HCT116 (cell line): ENCODE measurements at regions not wholly inside any gene's neighbourhood (a gene's known extent, or its start where the extent isn't known, plus 50 kb on each side); places are given as distances from the start of the nearest gene placed in this dataset.

Source experiments
- ATAC-seq: fragments of 200-7000 bp; cut with Tn5 transposase; 2 replicates; pipeline ENCODE4 v1.9.1; 2020; ENCODE audit warnings: mild to moderate bottlenecking, moderate library complexity
- BruUV-seq: library from RNA; stranded (reverse); fragments of 400-500 nt; replicated peaks from 2 replicates; lab custom pipeline; 2021; lab: Mats Ljungman, UMichigan
- CTCF ChIA-PET: fragments of 300-600 bp; sonication (Branson Sonifier 250); formaldehyde crosslinking; loops from one replicate; lab custom pipeline; 2021; ENCODE audit warnings: antibody characterized with exemption; lab: Charles Lee
- POLR2A ChIA-PET: fragments of 300-600, 350-600 bp; sonication (Branson Sonifier 250); formaldehyde crosslinking; loops from one replicate; lab custom pipeline; 2021; ENCODE audit warnings: antibody characterized with exemption; lab: Charles Lee
- RAD21 ChIA-PET, 2 experiments: fragments of 300-600 bp; sonication (Branson Sonifier 250); formaldehyde crosslinking; loops; one replicate each; lab custom pipeline; 2023; ENCODE audit warnings: low total read pairs in 2 of 2; ENCODE audit not compliant: uncharacterized antibody in 2 of 2, unreplicated experiment in 2 of 2, low non-redundant PET in 1 of 2; lab: Charles Lee
- DNase-seq: peaks from one replicate; pipeline ENCODE4 v3.0.0-alpha.2; 2010; ENCODE audit warnings: low read depth, low spot score
- H2AFZ ChIP-seq: fragments of 200-600 bp; shearing (Covaris generic), sonication (generic); 2 replicates; pipeline ENCODE4 v1.6.1; 2017; ENCODE audit warnings: low read depth, mixed run types, mixed read lengths, antibody characterized with exemption, low read length; ENCODE audit not compliant: poor library complexity, severe bottlenecking
- H3K27ac ChIP-seq: 2 replicates; pipeline ENCODE4 v1.5.1; 2012; ENCODE audit warnings: low read depth, low read length
- H3K27me3 ChIP-seq: fragments of 200-600 bp; sonication (generic); 2 replicates; pipeline ENCODE4 v1.6.1; 2016; ENCODE audit warnings: mixed run types, low read length, mixed read lengths; ENCODE audit not compliant: insufficient read depth
- H3K36me3 ChIP-seq, 2 experiments: fragments of 200-500 bp in 1 of 2; fragments of 200-600 bp in 1 of 2; sonication (Bioruptor generic) in 1 of 2; sonication (generic) in 1 of 2; 2 replicates each; pipeline versions ENCODE4 v1.5.1 to v1.6.1; 2014 to 2016; ENCODE audit warnings: low read length in 2 of 2, inconsistent platforms in 1 of 2, mixed read lengths in 1 of 2, mixed run types in 1 of 2; ENCODE audit not compliant: insufficient read depth in 2 of 2, control insufficient read depth in 1 of 2
- H3K4me1 ChIP-seq, 2 experiments: fragments of 200-600 bp in 1 of 2; sonication (generic) in 1 of 2; 2 replicates each; pipeline versions ENCODE4 v1.5.1 to v1.6.1; 2012 to 2017; ENCODE audit warnings: low read length in 2 of 2, inconsistent platforms in 1 of 2, mild to moderate bottlenecking in 1 of 2, mixed read lengths in 1 of 2, mixed run types in 1 of 2, moderate library complexity in 1 of 2; ENCODE audit not compliant: insufficient read depth in 2 of 2, control insufficient read depth in 1 of 2
- H3K4me2 ChIP-seq: fragments of 200-600 bp; sonication (generic); 2 replicates; pipeline ENCODE4 v1.6.1; 2017; ENCODE audit warnings: mixed run types, low read length, mixed read lengths
- H3K4me3 ChIP-seq, 2 experiments: fragments of 200-600 bp in 1 of 2; sonication (generic) in 1 of 2; replicated peaks in 1 of 2; 2 replicates each; pipeline ENCODE4 v1.5.1; 2011 to 2016; ENCODE audit warnings: low read length in 2 of 2, control low read depth in 1 of 2, low read depth in 1 of 2, mild to moderate bottlenecking in 1 of 2, mixed read lengths in 1 of 2, mixed run types in 1 of 2
- H3K79me2 ChIP-seq: fragments of 200-600 bp; sonication (generic); 2 replicates; pipeline ENCODE4 v1.6.1; 2017; ENCODE audit warnings: mild to moderate bottlenecking, mixed run types, low read length, moderate library complexity, mixed read lengths; ENCODE audit not compliant: insufficient read depth
- H3K9ac ChIP-seq: fragments of 200-600 bp; sonication (generic); 2 replicates; pipeline ENCODE4 v1.6.1; 2016; ENCODE audit warnings: low read length, mixed read lengths
- H3K9me2 ChIP-seq: fragments of 200-600 bp; sonication (generic), shearing (Covaris generic); 2 replicates; pipeline ENCODE4 v1.6.1; 2017; ENCODE audit warnings: mixed run types, mild to moderate bottlenecking, moderate library complexity; ENCODE audit not compliant: insufficient read depth
- H3K9me3 ChIP-seq, 2 experiments: fragments of 200-500 bp in 1 of 2; fragments of 200-600 bp in 1 of 2; sonication (Bioruptor generic) in 1 of 2; sonication (generic) in 1 of 2; 2 replicates each; pipeline ENCODE4 v1.6.1; 2014 to 2017; ENCODE audit warnings: low read length in 2 of 2, mixed read lengths in 2 of 2, inconsistent platforms in 1 of 2, low read depth in 1 of 2, mild to moderate bottlenecking in 1 of 2, mixed run types in 1 of 2, moderate library complexity in 1 of 2; ENCODE audit not compliant: control insufficient read depth in 1 of 2, insufficient read depth in 1 of 2
- H4K20me1 ChIP-seq: fragments of 200-600 bp; sonication (generic), shearing (Covaris generic); 2 replicates; pipeline ENCODE4 v1.6.1; 2017; ENCODE audit warnings: mixed run types, mild to moderate bottlenecking, moderate library complexity; ENCODE audit not compliant: insufficient read depth
- EGR1 ChIP-seq: IDR thresholded peaks from 2 replicates; pipeline ENCODE4 v1.6.1; 2012; ENCODE audit warnings: low read depth
- FOSL1 ChIP-seq: IDR thresholded peaks from 2 replicates; pipeline ENCODE4 v1.6.1; 2012; ENCODE audit warnings: low read depth
- JUND ChIP-seq: IDR thresholded peaks from 2 replicates; pipeline ENCODE4 v1.6.1; 2012
- POLR2AphosphoS5 ChIP-seq: IDR thresholded peaks from 2 replicates; pipeline ENCODE4 v1.6.1; 2011; ENCODE audit warnings: mild to moderate bottlenecking, low read depth, low read length, moderate library complexity
- RAD21 ChIP-seq: IDR thresholded peaks from 2 replicates; pipeline ENCODE4 v1.6.1; 2012; ENCODE audit warnings: low read depth, mild to moderate bottlenecking
- SP1 ChIP-seq: IDR thresholded peaks from 2 replicates; pipeline ENCODE4 v1.6.1; 2012; ENCODE audit warnings: low read depth
- YY1 ChIP-seq: IDR thresholded peaks from 2 replicates; pipeline ENCODE4 v1.6.1; 2011; ENCODE audit warnings: low read length, low read depth, moderate library complexity, mild to moderate bottlenecking; ENCODE audit not compliant: insufficient replicate concordance; ENCODE audit errors: extremely low read depth
- ZFX ChIP-seq: fragments of 450-650 bp; IDR thresholded peaks from 2 replicates; pipeline ENCODE4 v1.6.1; 2017
- intact Hi-C: fragments of 100-400 bp; cut with micrococcal nuclease; formaldehyde crosslinking; loops from 2 replicates; pipeline ENCODE4 v1.10.0; 2022
- TF ChIP-seq, protein P1 (sequence below): IDR thresholded peaks from 2 replicates; pipeline ENCODE4 v1.6.1; 2012

DNA sequence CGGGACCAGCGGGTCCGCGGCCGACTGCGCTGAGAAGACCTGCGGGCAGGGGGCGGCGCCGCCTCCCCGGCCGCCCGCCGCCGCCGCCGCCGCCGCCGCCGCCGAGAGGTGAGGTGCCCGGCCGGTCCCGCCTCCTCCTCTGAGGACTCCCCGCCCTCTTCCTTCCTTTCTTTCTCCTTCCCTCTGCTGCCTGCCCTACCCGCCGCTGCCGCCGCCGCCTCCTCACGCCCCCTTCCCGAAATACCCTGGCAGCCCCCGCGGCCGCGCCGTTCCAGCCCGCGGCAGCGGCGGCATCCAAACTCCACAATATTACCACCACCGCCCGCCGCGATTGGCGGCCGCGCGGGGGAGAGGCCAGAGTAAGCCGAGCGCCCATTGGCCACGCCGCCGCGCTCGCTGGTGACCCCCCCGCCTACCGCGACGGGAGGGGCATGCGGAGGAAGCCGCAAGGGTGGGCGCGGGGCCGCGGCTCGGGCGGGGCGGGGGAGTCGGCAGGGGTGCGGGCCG is 61.8 kb upstream of the ANKRD28 start:
- intact Hi-C loops: no loop called here
- peaks cover 44% of the 10 kb centered on the region for H3K79me2 ChIP-seq
- peaks cover 0 to under 1% of the 10 kb centered on the region in 2 experiments; a peak in 1 of 4 replicates for H3K9me3 ChIP-seq
- BruUV-seq: no TSS peak
- ATAC-seq: peak; percentile 84
- TF ChIP-seq EGR1: peak; percentile 67
- peak; percentile 7 for TF ChIP-seq YY1
- no peak for TF ChIP-seq JUND
- TF ChIP-seq RAD21: no peak
- no peak for TF ChIP-seq FOSL1
- TF ChIP-seq SP1: peak; percentile 54
- TF ChIP-seq ZFX: 0 out of 2 replicates have a peak, but pooled peaks have one; percentile 8
- TF ChIP-seq, protein P1, sequence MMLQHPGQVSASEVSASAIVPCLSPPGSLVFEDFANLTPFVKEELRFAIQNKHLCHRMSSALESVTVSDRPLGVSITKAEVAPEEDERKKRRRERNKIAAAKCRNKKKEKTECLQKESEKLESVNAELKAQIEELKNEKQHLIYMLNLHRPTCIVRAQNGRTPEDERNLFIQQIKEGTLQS: no peak
- TF ChIP-seq POLR2AphosphoS5: peak; percentile 52; the same call in 1 of the 2 replicates
- TF ChIP-seq, all 23 proteins: peak for 5
- H3K36me3 ChIP-seq: no peaks in the 10 kb centered on the region
- H2AFZ ChIP-seq: no peak overlapping the region
- RAD21 ChIA-PET: no interaction called here
- CTCF ChIA-PET: no interaction called here
- POLR2A ChIA-PET: interaction anchor here (0.6 kb wide), 1 partner anchor 75 kb away, joined by 6 read pairs; no protein-coding TSS in a partner anchor
- peak overlapping the region; percentile 86 for H3K27ac ChIP-seq
- H3K9me2 ChIP-seq: no peaks in the 10 kb centered on the region
- H3K4me3 ChIP-seq: peak overlapping the region; percentile 62 to 64
- H3K4me2 ChIP-seq: peak overlapping the region; percentile 75
- no peaks in the 10 kb centered on the region for H3K27me3 ChIP-seq
- DNase-seq: peak; percentile 52
- peak overlapping the region; percentile 81 for H3K9ac ChIP-seq
- H3K4me1 ChIP-seq: peaks cover 0 to 25% of the 10 kb centered on the region in 2 experiments; a peak in 2 of 4 replicates
- no peaks in the 10 kb centered on the region for H4K20me1 ChIP-seq
